Inflammatory macrophage (primary cell): ENCODE measurements at regions not wholly inside any gene's neighbourhood (a gene's known extent, or its start where the extent isn't known, plus 50 kb on each side); places are given as distances from the start of the nearest gene placed in this dataset.

Experiments used
- DNase-seq, 2 donors: peaks; one replicate each; pipeline ENCODE4 v3.0.0-alpha.2; 2020 to 2022

- DNase-seq = no peak
These were observed 675.1 kb upstream of the SALL3 start for GRCh38 chr18:78304192-78305164.

- DNase-seq = no peak
These were observed 673.8 kb upstream of the SALL3 start for GRCh38 chr18:78305789-78306188.

- no peak for DNase-seq
These were observed 670.3 kb upstream of the SALL3 start for GRCh38 chr18:78309307-78309706.

GRCh38 chr18:78309924-78310323 lies 669.7 kb upstream of the SALL3 start:
- DNase-seq = no peak

- no peak for DNase-seq
These were observed 660.4 kb upstream of the SALL3 start for GRCh38 chr18:78319264-78319663.

- no peak for DNase-seq
These were observed 659.7 kb upstream of the SALL3 start for GRCh38 chr18:78319961-78320360.

- DNase-seq = no peak
These were observed 658.2 kb upstream of the SALL3 start for GRCh38 chr18:78321402-78321801.

- DNase-seq = no peak
These were observed 656.0 kb upstream of the SALL3 start for GRCh38 chr18:78323453-78324197.

- no peak for DNase-seq
These were observed 652.0 kb upstream of the SALL3 start for GRCh38 chr18:78327643-78328042.

GRCh38 chr18:78330766-78331165 lies 648.9 kb upstream of the SALL3 start:
- DNase-seq = no peak

GRCh38 chr18:78352910-78353309 lies 626.7 kb upstream of the SALL3 start:
- no peak for DNase-seq

GRCh38 chr18:78362198-78362597 lies 617.4 kb upstream of the SALL3 start:
- no peak for DNase-seq

GRCh38 chr18:78363556-78364387 lies 615.8 kb upstream of the SALL3 start:
- no peak for DNase-seq

GRCh38 chr18:78364388-78364960 lies 615.1 kb upstream of the SALL3 start:
- no peak for DNase-seq

- DNase-seq = no peak
These were observed 611.6 kb upstream of the SALL3 start for GRCh38 chr18:78367996-78368395.

GRCh38 chr18:78368726-78369125 lies 610.9 kb upstream of the SALL3 start:
- DNase-seq = no peak

- no peak for DNase-seq
These were observed 603.6 kb upstream of the SALL3 start for GRCh38 chr18:78376046-78376445.

- DNase-seq = no peak
These were observed 601.2 kb upstream of the SALL3 start for GRCh38 chr18:78378403-78378802.

GRCh38 chr18:78378983-78379382 lies 600.6 kb upstream of the SALL3 start:
- DNase-seq = no peak

GRCh38 chr18:78390348-78390951 lies 589.2 kb upstream of the SALL3 start:
- DNase-seq = no peak

GRCh38 chr18:78390952-78391348 lies 588.7 kb upstream of the SALL3 start:
- no peak for DNase-seq
